Vagina (tissue), 2 donors: ENCODE measurements at regions not wholly inside any gene's neighbourhood (a gene's known extent, or its start where the extent isn't known, plus 50 kb on each side); places are given as distances from the start of the nearest gene placed in this dataset.

Experiments used
- DNase-seq, 2 donors: peaks; one replicate each; pipeline ENCODE4 v3.0.0-alpha.2; 2017; ENCODE audit errors: extremely low spot score in 2 of 2
- H3K27ac ChIP-seq: fragments of 200-600 bp; sonication (generic); one replicate; pipeline ENCODE4 v1.5.1; 2019
- H3K27me3 ChIP-seq: fragments of 200-600 bp; sonication (generic); one replicate; pipeline ENCODE4 v1.5.1; 2019
- H3K36me3 ChIP-seq, 2 donors: fragments of 200-600 bp; sonication (generic); one replicate each; pipeline ENCODE4 v1.5.1; 2017 to 2019
- H3K4me1 ChIP-seq: fragments of 200-600 bp; sonication (generic); one replicate; pipeline ENCODE4 v1.5.1; 2019
- H3K4me3 ChIP-seq, 2 donors: fragments of 200-600 bp; sonication (generic); 1 replicate in 1 of 2; 2 replicates in 1 of 2; pipeline ENCODE4 v1.5.1; 2016 to 2019
- H3K9me3 ChIP-seq: fragments of 200-600 bp; sonication (generic); one replicate; pipeline ENCODE4 v1.5.1; 2019
- POLR2A ChIP-seq, 2 donors: fragments of 450-650 bp; IDR thresholded peaks; one replicate each; pipeline ENCODE4 v1.6.1; 2017; ENCODE audit warnings: antibody characterized with exemption in 2 of 2, mild to moderate bottlenecking in 2 of 2, moderate library complexity in 2 of 2
- POLR2AphosphoS5 ChIP-seq, 2 donors: sonication (generic); formaldehyde crosslinking; IDR thresholded peaks; one replicate each; pipeline ENCODE4 v1.9.0; 2017; ENCODE audit warnings: antibody characterized with exemption in 2 of 2, mild to moderate bottlenecking in 2 of 2, low read depth in 1 of 2; ENCODE audit not compliant: insufficient read depth in 1 of 2
- intact Hi-C: fragments of 100-400 bp; cut with DNase I; formaldehyde crosslinking; loops from one replicate; pipeline ENCODE4 v1.15.1; 2023
- TF ChIP-seq, protein P1 (sequence below), 3 experiments: fragments of 450-650 bp in 2 of 3; fragments of 200-600 bp in 1 of 3; sonication (generic) in 1 of 3; IDR thresholded peaks; one replicate each; pipeline ENCODE4 v1.5.1; 2017 to 2019; ENCODE audit warnings: antibody characterized with exemption in 3 of 3, mild to moderate bottlenecking in 2 of 3, moderate library complexity in 2 of 3

DNA sequence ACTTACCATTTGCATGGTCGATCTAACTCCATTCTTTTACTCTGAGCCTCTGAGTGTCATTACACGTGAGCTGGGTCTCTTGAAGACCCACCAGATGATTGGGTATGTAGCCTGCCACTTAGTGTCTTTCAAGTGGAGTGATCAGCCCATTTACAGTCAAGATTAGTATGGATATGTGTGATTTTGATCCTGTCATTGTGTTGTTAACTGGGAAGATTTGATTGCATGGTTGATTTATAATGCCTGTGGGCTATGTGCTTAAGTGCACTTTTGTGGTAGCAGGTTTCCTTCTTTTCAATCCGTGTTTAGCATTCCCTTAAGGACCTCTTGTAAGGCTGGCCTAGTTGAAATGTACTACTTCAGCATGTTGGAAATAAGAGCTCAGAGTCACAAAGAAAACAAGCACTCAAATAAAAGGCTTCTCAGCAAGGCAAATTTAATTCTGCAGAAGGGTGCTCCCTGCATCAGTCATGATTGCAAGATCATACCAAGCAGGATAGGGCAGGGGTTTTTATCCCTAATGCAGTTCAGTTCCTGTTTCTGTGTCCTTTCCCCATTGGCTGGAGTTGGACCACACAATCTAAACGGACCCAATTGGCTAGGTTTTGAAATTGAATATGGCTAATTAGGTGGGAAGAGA, 230.7 kb upstream of the SYT4 start:
- no peak overlapping the region for H3K4me3 ChIP-seq

DNA sequence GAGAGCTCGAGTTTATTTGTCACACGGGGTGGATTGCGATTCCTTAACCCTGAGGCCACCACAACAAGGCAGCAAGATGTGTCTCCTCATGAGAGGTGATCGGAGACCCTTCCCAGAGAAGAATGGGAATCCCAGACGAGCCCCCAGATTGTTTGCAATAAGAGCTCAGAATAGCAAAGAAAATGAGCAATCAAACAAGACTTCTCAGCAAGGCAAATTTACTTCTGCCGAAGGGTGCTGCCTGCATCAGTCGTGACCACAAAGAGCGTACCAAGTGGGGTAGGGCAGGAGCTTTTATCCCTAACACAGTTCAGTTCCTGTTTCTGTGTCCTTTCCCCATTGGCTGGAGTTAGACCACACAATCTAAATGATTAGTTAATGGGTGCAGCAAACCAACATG, 237.5 kb upstream of the SYT4 start:
- DNase-seq, result no peak
- no peaks in the 10 kb centered on the region for H3K36me3 ChIP-seq
- H3K9me3 ChIP-seq, result no peaks in the 10 kb centered on the region
- TF ChIP-seq, protein P1, sequence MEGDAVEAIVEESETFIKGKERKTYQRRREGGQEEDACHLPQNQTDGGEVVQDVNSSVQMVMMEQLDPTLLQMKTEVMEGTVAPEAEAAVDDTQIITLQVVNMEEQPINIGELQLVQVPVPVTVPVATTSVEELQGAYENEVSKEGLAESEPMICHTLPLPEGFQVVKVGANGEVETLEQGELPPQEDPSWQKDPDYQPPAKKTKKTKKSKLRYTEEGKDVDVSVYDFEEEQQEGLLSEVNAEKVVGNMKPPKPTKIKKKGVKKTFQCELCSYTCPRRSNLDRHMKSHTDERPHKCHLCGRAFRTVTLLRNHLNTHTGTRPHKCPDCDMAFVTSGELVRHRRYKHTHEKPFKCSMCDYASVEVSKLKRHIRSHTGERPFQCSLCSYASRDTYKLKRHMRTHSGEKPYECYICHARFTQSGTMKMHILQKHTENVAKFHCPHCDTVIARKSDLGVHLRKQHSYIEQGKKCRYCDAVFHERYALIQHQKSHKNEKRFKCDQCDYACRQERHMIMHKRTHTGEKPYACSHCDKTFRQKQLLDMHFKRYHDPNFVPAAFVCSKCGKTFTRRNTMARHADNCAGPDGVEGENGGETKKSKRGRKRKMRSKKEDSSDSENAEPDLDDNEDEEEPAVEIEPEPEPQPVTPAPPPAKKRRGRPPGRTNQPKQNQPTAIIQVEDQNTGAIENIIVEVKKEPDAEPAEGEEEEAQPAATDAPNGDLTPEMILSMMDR (IDR thresholded peaks at IDR 0.05), result no peak
- TF ChIP-seq POLR2A (IDR thresholded peaks at IDR 0.05) (no peak), POLR2AphosphoS5 (IDR thresholded peaks at IDR 0.05; ENCODE audit: insufficient read depth in 1 of 2, low read depth in 1 of 2) (no peak)
- H3K27me3 ChIP-seq, result no peaks in the 10 kb centered on the region
- no peak overlapping the region for H3K27ac ChIP-seq
- intact Hi-C loops, result no loop called here
- H3K4me3 ChIP-seq, result no peak overlapping the region
- no peaks in the 10 kb centered on the region for H3K4me1 ChIP-seq

More for the DNA sequence above, 230.7 kb upstream of the SYT4 start:
- H3K4me1 ChIP-seq, result no peaks in the 10 kb centered on the region
- no peak for DNase-seq
- no peaks in the 10 kb centered on the region for H3K27me3 ChIP-seq
- no peak overlapping the region for H3K27ac ChIP-seq
- H3K9me3 ChIP-seq, result no peaks in the 10 kb centered on the region
- intact Hi-C loops, result no loop called here
- no peaks in the 10 kb centered on the region for H3K36me3 ChIP-seq
- no peak for TF ChIP-seq POLR2AphosphoS5 (IDR thresholded peaks at IDR 0.05; ENCODE audit: insufficient read depth in 1 of 2, low read depth in 1 of 2)
- TF ChIP-seq, protein P1 (IDR thresholded peaks at IDR 0.05), result no peak
- no peak for TF ChIP-seq POLR2A (IDR thresholded peaks at IDR 0.05)

DNA sequence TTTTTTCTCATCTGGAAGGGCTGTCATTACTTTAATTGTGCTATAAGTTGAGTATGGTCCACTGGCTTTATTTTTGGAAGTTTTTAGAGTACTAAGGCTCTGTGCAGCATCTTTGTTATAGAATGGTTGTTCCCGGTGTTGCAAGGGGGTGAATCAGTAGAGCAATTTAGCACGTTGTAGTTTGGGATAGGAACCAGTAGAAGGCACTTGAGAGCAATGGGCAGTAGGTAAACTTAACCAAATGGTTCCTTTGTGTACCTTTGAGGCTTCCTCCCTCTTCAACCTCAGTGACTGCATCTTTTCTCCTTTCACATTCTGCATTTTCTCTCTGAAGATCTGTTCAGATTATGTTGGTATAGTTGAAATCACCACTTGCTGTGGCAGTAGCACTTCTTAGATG, 238.2 kb upstream of the SYT4 start:
- TF ChIP-seq POLR2A (IDR thresholded peaks at IDR 0.05) (no peak), POLR2AphosphoS5 (IDR thresholded peaks at IDR 0.05; ENCODE audit: insufficient read depth in 1 of 2, low read depth in 1 of 2) (no peak)
- TF ChIP-seq, protein P1 (IDR thresholded peaks at IDR 0.05), result no peak
- H3K36me3 ChIP-seq, result no peaks in the 10 kb centered on the region
- intact Hi-C loops, result no loop called here
- no peaks in the 10 kb centered on the region for H3K27me3 ChIP-seq
- no peaks in the 10 kb centered on the region for H3K9me3 ChIP-seq
- no peak overlapping the region for H3K4me3 ChIP-seq
- no peak overlapping the region for H3K27ac ChIP-seq
- no peak for DNase-seq
- no peaks in the 10 kb centered on the region for H3K4me1 ChIP-seq

DNA sequence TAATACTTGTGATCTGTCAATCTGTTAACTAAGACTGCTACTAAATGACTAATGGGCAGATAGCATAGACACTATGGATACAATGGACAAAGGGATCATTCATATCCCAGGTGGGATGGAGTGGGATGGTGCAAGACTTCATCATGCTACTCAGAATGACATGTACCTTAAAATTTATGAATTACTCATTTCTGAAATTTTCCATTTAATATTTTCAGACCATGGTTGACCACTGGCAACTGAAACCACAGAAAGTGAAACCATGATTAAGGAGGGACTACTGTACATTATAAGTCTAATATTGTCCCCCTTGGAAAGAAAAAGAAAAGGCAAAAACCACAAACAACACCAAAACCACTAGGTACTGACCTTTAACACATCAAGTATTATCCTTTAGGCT, 247.0 kb upstream of the SYT4 start:
- Histone ChIP-seq H3K27ac (no peak overlapping the region), H3K36me3 (no peaks in the 10 kb centered on the region)
- intact Hi-C loops, result no loop called here

GRCh38 chr18:43525169-43525568, 247.9 kb upstream of the SYT4 start:
- intact Hi-C loops, result no loop called here
- TF ChIP-seq POLR2A (IDR thresholded peaks at IDR 0.05) (no peak), POLR2AphosphoS5 (IDR thresholded peaks at IDR 0.05; ENCODE audit: insufficient read depth in 1 of 2, low read depth in 1 of 2) (no peak)
- TF ChIP-seq, protein P1 (IDR thresholded peaks at IDR 0.05), result no peak

More for the DNA sequence above, 247.0 kb upstream of the SYT4 start:
- Histone ChIP-seq H3K4me3 (no peak overlapping the region), H3K4me1 (no peaks in the 10 kb centered on the region), H3K9me3 (no peaks in the 10 kb centered on the region), H3K27me3 (no peaks in the 10 kb centered on the region)
- DNase-seq, result no peak
- TF ChIP-seq POLR2AphosphoS5 (IDR thresholded peaks at IDR 0.05; ENCODE audit: insufficient read depth in 1 of 2, low read depth in 1 of 2), result no peak
- TF ChIP-seq, protein P1 (IDR thresholded peaks at IDR 0.05), result no peak
- no peak for TF ChIP-seq POLR2A (IDR thresholded peaks at IDR 0.05)

More at GRCh38 chr18:43525169-43525568, 247.9 kb upstream of the SYT4 start:
- no peak overlapping the region for H3K4me3 ChIP-seq
- no peaks in the 10 kb centered on the region for H3K27me3 ChIP-seq
- no peak overlapping the region for H3K27ac ChIP-seq
- no peak for DNase-seq
- no peaks in the 10 kb centered on the region for H3K9me3 ChIP-seq
- H3K36me3 ChIP-seq, result no peaks in the 10 kb centered on the region
- H3K4me1 ChIP-seq, result no peaks in the 10 kb centered on the region
